ENCODE measurements at regions not wholly inside any gene's neighbourhood (a gene's known extent, or its start where the extent isn't known, plus 50 kb on each side); places are given as distances from the start of the nearest gene placed in this dataset.
A peak's percentile ranks its signal among the peaks of the same experiment; 100 is the strongest.

DNA sequence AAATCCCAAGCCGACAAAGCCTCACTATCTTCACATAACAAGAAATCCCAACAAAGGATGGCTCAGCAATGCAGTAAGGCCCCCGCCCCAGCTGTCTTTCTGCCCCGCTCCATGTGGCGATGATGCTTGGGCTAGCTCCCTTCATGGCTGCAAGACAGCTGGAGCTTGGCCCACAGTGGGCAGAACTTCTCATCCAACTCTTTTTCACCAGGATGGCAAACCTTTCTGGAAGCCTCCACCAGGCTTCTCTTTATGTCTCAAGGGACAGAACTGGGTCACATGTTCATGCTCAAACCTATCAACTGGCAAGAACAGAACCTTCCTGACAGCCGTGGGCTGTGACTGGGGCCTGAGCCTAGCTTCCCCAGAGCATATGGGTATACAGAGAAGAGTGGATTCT lies 260.5 kb upstream of the MKLN1 start:
- no peak for DNase-seq
- no peaks in the 10 kb centered on the region for H3K36me3 Mint-ChIP-seq (ENCODE audit: low read depth)
- H3K4me3 Mint-ChIP-seq = no peak overlapping the region
- peaks cover 16% of the 10 kb centered on the region for H3K4me1 Mint-ChIP-seq (ENCODE audit: low read depth)
- H3K27ac Mint-ChIP-seq = no peak overlapping the region
- ATAC-seq = peak; percentile 17
- H3K9me3 Mint-ChIP-seq (ENCODE audit: insufficient read depth) = no peaks in the 10 kb centered on the region
- CTCF ChIA-PET = interaction anchor here (0.8 to 4.1 kb wide), 4 partner anchors 10 to 40 kb away, joined by 3 to 52 read pairs (median 4); no protein-coding TSS in a partner anchor
- H3K27me3 Mint-ChIP-seq (ENCODE audit: low read depth) = no peaks in the 10 kb centered on the region
- POLR2A ChIA-PET = interaction anchor here (2.1 kb wide), 1 partner anchor 10 kb away, joined by 6 read pairs; no protein-coding TSS in a partner anchor

DNA sequence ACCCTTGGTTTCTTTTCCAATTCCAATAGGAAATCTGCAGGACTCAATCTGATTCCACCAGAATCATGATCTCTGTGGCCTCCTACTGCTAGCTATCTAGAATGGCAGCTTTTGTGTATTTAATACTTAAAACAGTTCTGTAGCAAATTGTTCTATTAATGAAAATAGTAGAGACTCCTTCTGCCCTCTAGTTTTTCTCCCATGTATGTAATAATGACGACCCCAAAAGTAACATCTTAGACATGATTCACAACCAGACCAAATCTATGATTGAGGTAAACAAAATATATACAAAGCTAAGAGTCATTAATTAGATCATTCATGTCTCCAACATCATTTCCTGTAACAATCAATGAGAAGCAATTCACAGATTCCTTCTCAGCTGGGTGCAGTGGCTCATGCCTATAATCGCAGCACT lies 259.1 kb upstream of the MKLN1 start:
- CTCF ChIA-PET = interaction anchor here (0.7 to 4.1 kb wide), 29 partner anchors 11 to 443 kb away, joined by 3 to 52 read pairs (median 4); no protein-coding TSS in a partner anchor
- no peaks in the 10 kb centered on the region for H3K27me3 Mint-ChIP-seq (ENCODE audit: low read depth)
- H3K4me1 Mint-ChIP-seq (ENCODE audit: low read depth) = peaks cover 20% of the 10 kb centered on the region
- H3K36me3 Mint-ChIP-seq (ENCODE audit: low read depth) = no peaks in the 10 kb centered on the region
- H3K4me3 Mint-ChIP-seq = no peak overlapping the region
- H3K9me3 Mint-ChIP-seq (ENCODE audit: insufficient read depth) = no peaks in the 10 kb centered on the region
- POLR2A ChIA-PET = interaction anchor here (0.8 to 2.8 kb wide), 4 partner anchors 9 to 270 kb away, joined by 3 to 11 read pairs (median 4); no protein-coding TSS in a partner anchor
- DNase-seq (no peak), ATAC-seq (no peak)
- no peak overlapping the region for H3K27ac Mint-ChIP-seq

DNA sequence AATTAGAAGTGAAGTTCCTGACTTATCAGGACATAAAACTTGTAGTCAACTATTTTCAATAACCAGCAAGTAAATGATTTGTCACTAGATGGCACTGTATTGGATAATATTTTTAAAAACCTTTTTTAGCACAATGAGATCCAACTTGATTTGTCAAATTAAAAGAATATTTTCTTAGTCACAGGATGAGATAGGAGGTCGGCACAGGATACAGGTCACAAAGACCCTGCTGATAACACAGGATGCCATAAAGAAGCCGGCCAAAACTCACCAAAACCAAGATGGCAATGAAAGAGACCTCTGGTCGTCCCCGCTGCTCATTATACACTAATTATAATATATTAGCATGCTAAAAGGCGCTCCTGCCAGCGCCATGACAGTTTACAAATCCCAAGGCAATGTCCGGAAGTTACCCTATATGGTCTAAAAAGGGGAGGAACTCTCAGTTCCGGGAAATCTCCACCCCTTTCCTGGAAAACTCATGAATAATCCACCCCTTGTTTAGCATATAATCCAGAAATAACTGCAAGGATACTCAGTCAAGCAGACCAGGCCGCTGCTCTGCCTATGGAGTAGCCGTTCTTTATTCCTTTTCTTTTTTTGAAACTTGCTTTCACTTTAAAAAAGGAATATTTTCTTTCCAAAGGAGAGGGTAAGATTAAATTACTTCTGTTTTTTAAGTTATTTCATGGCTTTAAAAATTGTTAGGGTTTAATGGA lies 255.7 kb upstream of the MKLN1 start:
- ATAC-seq (no peak), DNase-seq (peak; percentile 38)
- Mint-ChIP-seq H3K27ac (peak overlapping the region; percentile 36), H3K9me3 (ENCODE audit: insufficient read depth) (no peaks in the 10 kb centered on the region), H3K27me3 (ENCODE audit: low read depth) (no peaks in the 10 kb centered on the region), H3K36me3 (ENCODE audit: low read depth) (peaks cover 5% of the 10 kb centered on the region), H3K4me3 (no peak overlapping the region), H3K4me1 (ENCODE audit: low read depth) (peaks cover 20% of the 10 kb centered on the region)
- CTCF ChIA-PET = interaction anchor here (0.6 to 1.3 kb wide), 6 partner anchors 10 to 231 kb away, joined by 3 to 6 read pairs (median 3); no protein-coding TSS in a partner anchor
- POLR2A ChIA-PET = no interaction called here

DNA sequence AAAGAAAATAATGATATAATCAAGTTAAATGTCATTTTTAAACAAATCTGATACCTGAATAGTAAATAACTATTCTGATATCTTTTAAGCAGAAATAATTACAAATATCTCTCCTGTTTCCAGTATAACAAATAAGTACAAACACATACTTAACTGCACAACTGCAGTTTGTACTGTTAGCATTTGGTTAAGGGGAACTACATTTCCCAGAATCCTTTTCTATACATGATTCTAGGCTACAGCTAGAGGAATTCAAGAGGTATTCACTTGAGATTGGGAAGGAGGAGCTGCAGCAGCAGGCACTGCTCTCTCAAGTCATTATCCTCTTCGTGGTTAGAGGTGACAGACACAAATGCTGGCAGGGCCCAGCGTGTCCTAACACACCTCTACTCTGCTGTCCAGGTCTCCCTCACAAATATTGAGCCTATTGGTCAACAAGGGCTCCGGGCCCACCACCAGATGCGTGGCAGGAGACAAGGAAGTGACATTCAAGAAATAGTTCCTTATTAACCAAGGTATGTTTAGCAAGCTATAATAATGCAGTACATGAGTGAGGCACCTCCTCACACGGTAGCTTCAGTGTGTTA lies 255.1 kb upstream of the MKLN1 start:
- ATAC-seq (peak; percentile 16), DNase-seq (no peak)
- Mint-ChIP-seq H3K36me3 (ENCODE audit: low read depth) (peaks cover 5% of the 10 kb centered on the region), H3K27me3 (ENCODE audit: low read depth) (no peaks in the 10 kb centered on the region), H3K4me1 (ENCODE audit: low read depth) (peaks cover 20% of the 10 kb centered on the region), H3K4me3 (no peak overlapping the region), H3K9me3 (ENCODE audit: insufficient read depth) (no peaks in the 10 kb centered on the region), H3K27ac (no peak overlapping the region)
- CTCF ChIA-PET = interaction anchor here (0.6 to 1.3 kb wide), 7 partner anchors 15 to 440 kb away, joined by 3 to 6 read pairs (median 3); no protein-coding TSS in a partner anchor
- POLR2A ChIA-PET = no interaction called here

DNA sequence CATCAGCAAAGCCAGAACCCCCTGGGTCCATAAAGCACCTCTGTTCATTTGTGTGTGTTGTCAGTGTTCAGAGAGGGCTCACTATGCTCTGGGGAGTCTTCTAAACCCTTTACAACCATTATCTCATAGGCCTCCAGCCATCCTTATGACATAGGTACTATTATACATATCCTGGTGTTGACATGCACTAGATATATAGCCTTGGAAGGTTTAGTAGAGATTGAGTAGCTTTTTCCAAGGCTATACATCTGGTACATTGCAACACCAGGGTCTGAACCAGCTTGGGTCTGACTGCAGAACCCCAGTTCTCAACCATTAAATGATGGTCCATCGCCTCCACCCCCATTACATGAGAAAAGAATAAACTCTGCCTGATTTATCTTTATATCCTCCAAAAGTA lies 253.6 kb upstream of the MKLN1 start:
- no peak overlapping the region for H3K27ac Mint-ChIP-seq
- H3K9me3 Mint-ChIP-seq (ENCODE audit: insufficient read depth) = no peaks in the 10 kb centered on the region
- H3K36me3 Mint-ChIP-seq (ENCODE audit: low read depth) = peaks cover 5% of the 10 kb centered on the region
- ATAC-seq (no peak), DNase-seq (no peak)
- H3K4me1 Mint-ChIP-seq (ENCODE audit: low read depth) = peaks cover 15% of the 10 kb centered on the region
- CTCF ChIA-PET = interaction anchor here (0.8 to 1.0 kb wide), 2 partner anchors 92 to 262 kb away, joined by 3 read pairs; no protein-coding TSS in a partner anchor
- POLR2A ChIA-PET = no interaction called here
- H3K4me3 Mint-ChIP-seq = no peak overlapping the region
- H3K27me3 Mint-ChIP-seq (ENCODE audit: low read depth) = no peaks in the 10 kb centered on the region

DNA sequence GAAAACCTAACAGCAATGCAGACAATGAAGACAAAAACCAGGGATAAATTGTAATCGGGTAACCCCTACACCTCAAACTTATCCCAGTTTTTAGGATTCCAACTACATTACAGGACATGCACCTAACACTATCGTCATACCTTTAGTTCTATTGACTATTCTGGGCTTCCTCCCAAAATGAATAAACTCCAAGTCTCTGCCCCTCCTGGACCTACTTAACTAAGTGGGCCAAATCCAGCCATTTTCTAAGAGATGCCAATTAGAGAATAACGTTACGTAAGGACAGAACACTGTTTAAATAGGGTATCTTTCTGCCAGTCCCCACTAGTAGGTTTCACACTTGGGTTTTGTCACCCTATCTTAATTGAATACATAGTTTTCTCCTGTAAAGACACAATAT lies 253.1 kb upstream of the MKLN1 start:
- no peaks in the 10 kb centered on the region for H3K27me3 Mint-ChIP-seq (ENCODE audit: low read depth)
- no peak overlapping the region for H3K4me3 Mint-ChIP-seq
- DNase-seq = no peak
- ChIA-PET POLR2A (no interaction called here), CTCF (interaction anchor here (0.8 to 1.0 kb wide), 2 partner anchors 92 to 262 kb away, joined by 3 read pairs; no protein-coding TSS in a partner anchor)
- H3K36me3 Mint-ChIP-seq (ENCODE audit: low read depth) = peaks cover 5% of the 10 kb centered on the region
- H3K4me1 Mint-ChIP-seq (ENCODE audit: low read depth) = peaks cover 10% of the 10 kb centered on the region
- H3K27ac Mint-ChIP-seq = no peak overlapping the region
- H3K9me3 Mint-ChIP-seq (ENCODE audit: insufficient read depth) = no peaks in the 10 kb centered on the region
- ATAC-seq = no peak

DNA sequence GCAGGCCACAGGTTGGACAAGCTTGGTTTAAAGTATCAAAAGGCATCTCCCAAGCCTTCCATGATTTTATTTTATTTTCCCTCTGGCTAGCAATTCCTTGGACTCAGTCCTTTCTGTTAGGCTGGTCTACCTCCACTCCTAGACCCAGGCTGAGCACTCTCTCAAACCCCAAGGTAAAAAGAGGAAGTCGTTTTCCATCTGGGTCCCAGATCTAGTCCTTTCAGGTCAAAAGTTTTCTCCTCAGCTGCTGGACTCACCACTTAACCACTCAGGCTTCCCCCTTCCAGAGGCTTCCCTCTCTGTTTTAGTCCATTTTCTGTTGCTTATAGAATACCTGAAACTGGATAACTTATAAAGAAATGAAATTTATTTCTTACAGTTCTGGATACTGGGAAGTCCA lies 252.3 kb upstream of the MKLN1 start:
- Mint-ChIP-seq H3K4me1 (ENCODE audit: low read depth) (peaks cover 10% of the 10 kb centered on the region), H3K36me3 (ENCODE audit: low read depth) (peaks cover 5% of the 10 kb centered on the region), H3K27me3 (ENCODE audit: low read depth) (no peaks in the 10 kb centered on the region), H3K4me3 (no peak overlapping the region), H3K9me3 (ENCODE audit: insufficient read depth) (no peaks in the 10 kb centered on the region), H3K27ac (no peak overlapping the region)
- ATAC-seq (no peak), DNase-seq (no peak)
- ChIA-PET POLR2A (interaction anchor here (0.6 kb wide), 1 partner anchor 12 kb away, joined by 3 read pairs; no protein-coding TSS in a partner anchor), CTCF (no interaction called here)

DNA sequence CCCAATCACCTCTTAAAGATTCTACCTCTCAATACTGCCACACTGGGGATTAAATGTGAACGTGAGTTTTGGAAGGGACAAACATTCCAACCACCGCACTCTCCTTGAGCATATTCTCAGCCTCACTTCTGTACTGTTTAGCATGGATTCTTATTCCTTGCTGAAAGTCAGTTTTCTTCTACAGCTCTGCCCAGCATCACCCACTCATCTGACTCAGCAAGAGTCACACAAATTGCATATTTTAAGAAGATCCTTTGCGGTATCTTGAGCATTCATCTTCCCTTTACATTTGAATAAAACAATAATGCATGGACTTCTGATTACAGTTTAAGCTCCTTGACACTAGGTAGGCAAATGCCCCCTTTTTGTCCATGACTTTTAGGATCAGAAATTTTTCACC lies 251.6 kb upstream of the MKLN1 start:
- CTCF ChIA-PET = no interaction called here
- H3K4me1 Mint-ChIP-seq (ENCODE audit: low read depth) = peaks cover 10% of the 10 kb centered on the region
- ATAC-seq = no peak

DNA sequence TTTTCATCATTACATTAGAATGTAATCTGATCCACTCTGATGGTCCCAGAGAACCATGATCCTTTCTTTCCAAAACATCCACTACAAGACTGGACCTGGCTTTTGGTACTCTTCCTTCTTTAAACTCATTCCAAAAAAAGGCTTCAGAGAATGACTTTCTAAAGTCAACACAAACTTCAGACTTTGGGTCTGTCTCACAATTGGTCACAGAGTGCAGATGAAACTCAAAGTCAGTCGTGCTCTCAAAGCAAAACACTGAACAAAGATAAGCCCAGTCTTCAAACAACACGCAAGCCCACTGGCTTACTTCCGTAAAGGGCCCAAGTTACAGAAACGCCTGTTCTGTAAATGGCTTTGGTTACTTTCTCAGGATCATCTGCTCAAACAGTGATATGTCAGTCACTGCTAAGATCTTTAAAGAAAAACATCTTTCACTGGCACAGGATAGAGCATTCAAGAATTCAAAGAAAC lies 250.9 kb upstream of the MKLN1 start:
- Mint-ChIP-seq H3K4me3 (no peak overlapping the region), H3K4me1 (ENCODE audit: low read depth) (peaks cover 9% of the 10 kb centered on the region), H3K9me3 (ENCODE audit: insufficient read depth) (no peaks in the 10 kb centered on the region), H3K27me3 (ENCODE audit: low read depth) (no peaks in the 10 kb centered on the region), H3K36me3 (ENCODE audit: low read depth) (peaks cover 5% of the 10 kb centered on the region), H3K27ac (no peak overlapping the region)
- CTCF ChIA-PET = no interaction called here
- POLR2A ChIA-PET = interaction anchor here (0.9 kb wide), 1 partner anchor 13 kb away, joined by 3 read pairs; no protein-coding TSS in a partner anchor
- DNase-seq = no peak
- no peak for ATAC-seq

More for the DNA sequence above, 251.6 kb upstream of the MKLN1 start:
- H3K27ac Mint-ChIP-seq = no peak overlapping the region
- peaks cover 5% of the 10 kb centered on the region for H3K36me3 Mint-ChIP-seq (ENCODE audit: low read depth)
- H3K27me3 Mint-ChIP-seq (ENCODE audit: low read depth) = no peaks in the 10 kb centered on the region
- DNase-seq = no peak
- POLR2A ChIA-PET = interaction anchor here (0.6 to 0.9 kb wide), 2 partner anchors 11 to 13 kb away, joined by 3 read pairs; no protein-coding TSS in a partner anchor
- no peaks in the 10 kb centered on the region for H3K9me3 Mint-ChIP-seq (ENCODE audit: insufficient read depth)
- no peak overlapping the region for H3K4me3 Mint-ChIP-seq

DNA sequence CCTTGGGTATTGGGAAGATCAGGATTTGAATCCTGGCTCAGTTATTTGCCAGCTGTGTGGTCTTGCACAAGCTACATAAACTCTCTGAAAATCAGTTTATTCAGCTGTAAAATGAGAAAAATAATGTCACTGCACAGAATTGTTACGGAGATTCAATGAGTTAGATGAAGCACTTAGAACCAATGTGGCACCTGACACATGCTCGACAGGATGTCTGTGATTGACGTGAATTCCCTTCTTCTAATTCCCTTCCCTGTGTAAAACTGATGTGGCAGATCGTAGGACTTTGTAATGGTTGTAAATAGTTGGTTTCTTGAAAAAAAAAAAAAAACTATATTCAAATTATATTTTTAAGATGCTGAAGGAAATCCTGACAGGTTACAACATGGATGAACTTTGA lies 249.9 kb upstream of the MKLN1 start:
- peaks cover under 1% of the 10 kb centered on the region for H3K4me1 Mint-ChIP-seq (ENCODE audit: low read depth)
- peaks cover 7% of the 10 kb centered on the region for H3K36me3 Mint-ChIP-seq (ENCODE audit: low read depth)
- CTCF ChIA-PET = no interaction called here
- no peaks in the 10 kb centered on the region for H3K27me3 Mint-ChIP-seq (ENCODE audit: low read depth)
- POLR2A ChIA-PET = interaction anchor here (0.6 kb wide), 1 partner anchor 139 kb away, joined by 5 read pairs; no protein-coding TSS in a partner anchor
- no peaks in the 10 kb centered on the region for H3K9me3 Mint-ChIP-seq (ENCODE audit: insufficient read depth)
- DNase-seq (no peak), ATAC-seq (no peak)
- H3K4me3 Mint-ChIP-seq = no peak overlapping the region
- no peak overlapping the region for H3K27ac Mint-ChIP-seq

DNA sequence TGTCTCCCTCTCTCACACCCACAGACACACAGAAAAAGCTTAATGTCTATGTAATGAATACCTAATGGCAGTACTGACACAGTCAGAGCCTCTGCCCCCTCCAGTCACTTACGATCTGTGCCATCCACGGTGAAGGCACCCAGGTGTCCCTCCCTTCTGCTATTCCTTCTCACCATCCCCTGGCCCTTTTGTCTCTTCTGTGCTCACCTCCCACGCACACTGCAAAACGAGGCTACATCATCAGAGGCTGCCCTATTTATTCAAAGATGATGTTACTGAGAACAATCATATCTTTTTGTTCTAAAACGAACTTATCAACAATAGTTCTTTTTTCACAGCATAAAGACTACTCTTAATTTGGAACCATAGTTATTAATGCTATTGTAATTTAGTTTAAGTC lies 246.9 kb upstream of the MKLN1 start:
- no peaks in the 10 kb centered on the region for H3K27me3 Mint-ChIP-seq (ENCODE audit: low read depth)
- POLR2A ChIA-PET = no interaction called here
- ATAC-seq (no peak), DNase-seq (no peak)
- no peak overlapping the region for H3K27ac Mint-ChIP-seq
- CTCF ChIA-PET = interaction anchor here (1.2 kb wide), 1 partner anchor 11 kb away, joined by 3 read pairs; no protein-coding TSS in a partner anchor
- no peaks in the 10 kb centered on the region for H3K4me1 Mint-ChIP-seq (ENCODE audit: low read depth)
- H3K4me3 Mint-ChIP-seq = no peak overlapping the region
- H3K36me3 Mint-ChIP-seq (ENCODE audit: low read depth) = peaks cover 12% of the 10 kb centered on the region
- peaks cover 8% of the 10 kb centered on the region for H3K9me3 Mint-ChIP-seq (ENCODE audit: insufficient read depth)

DNA sequence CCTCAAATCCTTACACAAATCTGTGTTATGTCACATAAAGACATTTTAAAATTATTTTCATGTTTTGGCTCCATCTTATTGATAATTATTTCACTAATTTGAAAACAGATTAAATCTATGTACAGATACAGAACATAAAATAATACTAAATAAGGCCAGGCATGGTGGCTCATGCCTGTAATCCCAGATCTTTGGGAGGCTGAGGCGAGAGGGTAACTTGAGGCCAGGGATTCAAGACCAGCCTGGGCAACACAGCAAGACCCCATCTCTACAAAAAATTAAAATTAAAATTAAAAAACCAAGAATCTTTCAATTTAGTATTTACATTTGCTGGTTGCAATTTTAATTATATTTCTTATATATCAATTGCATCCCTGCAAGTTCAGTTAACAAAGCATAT lies 246.4 kb upstream of the MKLN1 start:
- ChIA-PET CTCF (no interaction called here), POLR2A (no interaction called here)
- H3K36me3 Mint-ChIP-seq (ENCODE audit: low read depth) = peaks cover 12% of the 10 kb centered on the region
- H3K27ac Mint-ChIP-seq = no peak overlapping the region
- no peaks in the 10 kb centered on the region for H3K27me3 Mint-ChIP-seq (ENCODE audit: low read depth)
- no peaks in the 10 kb centered on the region for H3K4me1 Mint-ChIP-seq (ENCODE audit: low read depth)
- ATAC-seq (no peak), DNase-seq (no peak)
- no peak overlapping the region for H3K4me3 Mint-ChIP-seq
- H3K9me3 Mint-ChIP-seq (ENCODE audit: insufficient read depth) = peaks cover 8% of the 10 kb centered on the region

Data from activated CD8-positive, alpha-beta T cell treated with anti-CD3 and anti-CD28 coated beads, Interleukin-2, amount 10 ng/mL, durations not matched to agents 7 days and 5 days (primary cell).